Limb (tissue), 2 donors: ENCODE measurements at regions not wholly inside any gene's neighbourhood (a gene's known extent, or its start where the extent isn't known, plus 50 kb on each side); places are given as distances from the start of the nearest gene placed in this dataset.
A peak's percentile ranks its signal among the peaks of the same experiment; 100 is the strongest.

ENCODE experiments used
- DNase-seq, 2 donors: peaks; one replicate each; pipeline ENCODE4 v3.0.0-alpha.2; 2016; ENCODE audit errors: extremely low spot score in 2 of 2

DNA sequence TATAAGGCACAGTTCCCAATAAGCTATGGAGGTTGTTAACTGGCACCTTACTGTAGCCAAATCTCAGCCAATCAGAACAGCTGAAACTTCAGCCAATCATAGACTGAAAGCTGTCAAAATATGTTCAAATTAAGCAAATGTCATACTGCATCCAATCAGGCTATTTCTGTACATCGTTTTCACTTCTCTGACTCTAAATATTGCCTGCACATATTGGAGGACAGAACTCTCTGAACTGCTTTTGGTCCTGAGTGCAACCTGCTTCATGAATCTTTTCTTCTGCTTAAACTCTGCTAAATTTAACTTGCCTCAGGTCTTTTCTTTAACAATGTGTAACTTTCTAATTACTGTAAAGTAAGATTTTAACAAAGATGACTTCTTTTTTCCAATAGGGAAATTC is 1198.9 kb upstream of the PCDH7 start:
- DNase-seq: no peak

- DNase-seq: no peak
Measured at GRCh38 chr4:29536745-29537144, 1183.4 kb upstream of the PCDH7 start.

- no peak for DNase-seq
Measured at GRCh38 chr4:29538889-29539646, 1181.1 kb upstream of the PCDH7 start.

GRCh38 chr4:29540439-29541102 is 1179.6 kb upstream of the PCDH7 start:
- no peak for DNase-seq

DNA sequence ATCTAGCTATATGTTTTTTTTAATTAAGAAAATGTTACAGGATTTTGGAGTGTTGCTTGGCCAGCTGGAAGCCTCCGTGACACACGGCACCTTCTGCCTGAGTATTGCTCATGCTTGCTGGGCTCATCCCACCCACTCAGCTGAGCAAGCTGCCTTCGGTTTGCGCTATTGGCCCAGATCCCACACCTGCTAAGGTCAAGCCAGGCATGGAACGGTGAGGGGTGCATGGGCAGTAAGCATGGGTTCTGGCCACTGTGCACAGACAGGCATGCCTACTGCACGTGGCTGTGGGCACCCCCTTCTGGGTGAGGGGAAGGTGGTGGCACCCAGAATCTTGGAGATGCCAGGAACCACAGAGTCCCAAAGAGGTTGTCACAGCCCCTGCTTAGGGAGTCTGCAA is 1178.4 kb upstream of the PCDH7 start:
- no peak for DNase-seq

GRCh38 chr4:29549342-29549741 is 1170.8 kb upstream of the PCDH7 start:
- DNase-seq: no peak

- no peak for DNase-seq
Measured at GRCh38 chr4:29551821-29552220, 1168.3 kb upstream of the PCDH7 start.

DNA sequence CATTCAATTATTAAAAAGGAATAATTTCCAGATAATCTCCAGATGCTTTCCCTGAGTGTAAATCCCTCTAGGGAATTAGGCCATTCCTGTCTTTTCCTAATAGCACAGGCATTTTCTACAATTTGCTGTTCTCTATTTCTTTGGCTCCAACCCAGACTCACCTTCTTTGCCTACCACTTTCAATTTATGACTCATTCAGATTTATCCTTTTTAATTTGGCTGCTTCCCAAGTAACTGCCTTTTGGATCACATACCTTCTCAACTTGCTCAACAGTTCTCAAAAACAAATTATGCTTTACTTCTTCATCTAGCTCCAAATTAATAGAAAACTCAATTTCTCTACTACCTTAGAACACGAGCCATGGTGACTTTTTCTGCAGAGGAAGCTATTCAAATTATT is 1166.3 kb upstream of the PCDH7 start:
- no peak for DNase-seq

DNA sequence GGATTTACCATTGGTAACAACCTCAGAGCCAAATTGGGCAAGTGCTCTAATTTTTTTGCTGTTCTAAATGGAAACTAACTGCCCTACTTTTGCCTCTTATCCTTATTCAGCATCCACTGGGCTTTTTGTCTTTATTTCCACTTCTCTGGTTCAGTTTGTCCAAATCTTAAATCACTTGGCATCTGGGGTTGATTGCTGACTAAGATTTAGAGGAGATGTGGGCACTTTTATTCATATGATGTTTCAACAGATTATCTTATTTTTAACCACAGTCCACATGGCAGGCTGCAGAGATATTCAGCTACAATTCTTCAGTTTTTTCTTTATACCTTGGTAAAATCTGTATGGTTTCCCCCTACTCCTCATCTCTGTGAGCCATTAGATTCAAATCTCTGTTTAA is 1161.4 kb upstream of the PCDH7 start:
- no peak for DNase-seq

DNA sequence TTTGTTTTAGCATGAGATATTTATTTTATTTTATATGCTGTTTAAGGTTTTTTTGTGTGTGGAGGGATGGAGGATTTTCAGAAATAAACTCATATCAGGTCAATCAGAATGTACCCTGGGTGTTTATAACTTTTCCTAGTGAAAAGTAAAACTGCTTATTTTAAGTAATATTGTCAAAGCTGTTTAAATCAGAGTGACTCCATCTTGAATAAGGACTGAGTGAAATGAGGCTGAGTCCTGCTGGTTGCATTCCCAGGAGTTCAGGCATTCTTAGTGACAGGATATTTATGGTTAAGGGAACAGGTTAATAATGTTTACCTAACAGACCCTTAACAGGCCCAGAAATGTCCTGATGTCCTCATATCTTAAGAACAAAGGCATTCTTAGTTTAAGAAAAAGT is 1160.9 kb upstream of the PCDH7 start:
- no peak for DNase-seq

DNA sequence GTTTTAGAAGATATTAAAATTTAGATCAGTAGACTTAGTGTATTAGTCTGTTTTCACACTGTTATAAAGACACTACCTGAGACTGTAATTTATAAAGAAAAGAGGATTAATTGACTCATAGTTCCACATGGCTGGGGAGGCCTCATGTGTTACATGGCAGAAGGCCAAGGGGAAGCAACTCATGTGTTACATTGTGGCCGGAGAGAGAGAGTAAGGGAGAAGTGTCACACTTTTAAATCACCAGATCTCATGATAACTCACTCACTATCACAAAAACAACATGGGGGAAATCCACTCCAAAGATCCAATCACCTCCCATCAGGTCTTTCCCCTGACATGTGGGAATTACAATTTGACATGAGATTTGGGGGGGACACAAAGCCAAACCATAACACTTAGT is 1159.7 kb upstream of the PCDH7 start:
- no peak for DNase-seq

GRCh38 chr4:29565256-29565655 is 1154.9 kb upstream of the PCDH7 start:
- DNase-seq: no peak

GRCh38 chr4:29566371-29566770 is 1153.8 kb upstream of the PCDH7 start:
- no peak for DNase-seq

DNA sequence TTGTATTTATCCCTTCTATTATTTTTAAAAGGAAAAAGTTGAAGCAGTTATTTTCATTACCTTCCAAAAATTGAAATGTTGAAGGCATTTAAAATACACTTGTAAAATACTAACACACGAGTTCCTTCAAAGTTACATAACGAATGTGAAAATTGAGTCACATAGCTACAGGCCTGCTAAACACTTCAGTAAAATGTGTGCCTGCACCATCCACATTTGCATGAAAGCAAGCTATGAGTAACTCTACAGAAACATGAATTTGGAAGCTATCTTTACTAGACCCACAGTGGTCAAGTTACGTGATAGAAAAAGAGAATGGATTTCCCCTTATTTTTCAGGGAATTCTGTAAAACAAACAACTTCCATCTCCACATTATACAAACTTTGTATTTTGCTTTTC is 1148.8 kb upstream of the PCDH7 start:
- no peak for DNase-seq

GRCh38 chr4:29578329-29578728 is 1141.8 kb upstream of the PCDH7 start:
- peak in 1 of 2 donors; percentile 11 for DNase-seq

DNA sequence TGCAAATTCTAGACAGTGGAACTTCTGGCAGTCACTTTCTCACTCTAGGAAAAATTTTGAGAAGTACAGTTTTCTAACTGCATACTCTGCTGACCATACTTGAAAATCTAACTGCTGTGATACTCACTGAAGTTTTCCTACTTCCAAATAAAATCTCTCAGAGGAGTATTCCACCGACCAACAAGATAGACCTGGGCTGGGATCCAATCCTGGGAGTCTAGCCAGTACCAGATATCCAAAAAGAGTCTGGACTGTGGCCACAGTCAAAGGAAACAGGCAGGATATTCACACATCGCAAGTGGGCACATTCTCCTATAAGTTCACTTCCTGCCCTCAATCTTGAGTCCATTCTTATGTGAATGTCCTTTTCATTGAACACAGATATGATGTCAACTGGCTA is 1138.7 kb upstream of the PCDH7 start:
- peak; percentile 32 to 64 for DNase-seq

DNA sequence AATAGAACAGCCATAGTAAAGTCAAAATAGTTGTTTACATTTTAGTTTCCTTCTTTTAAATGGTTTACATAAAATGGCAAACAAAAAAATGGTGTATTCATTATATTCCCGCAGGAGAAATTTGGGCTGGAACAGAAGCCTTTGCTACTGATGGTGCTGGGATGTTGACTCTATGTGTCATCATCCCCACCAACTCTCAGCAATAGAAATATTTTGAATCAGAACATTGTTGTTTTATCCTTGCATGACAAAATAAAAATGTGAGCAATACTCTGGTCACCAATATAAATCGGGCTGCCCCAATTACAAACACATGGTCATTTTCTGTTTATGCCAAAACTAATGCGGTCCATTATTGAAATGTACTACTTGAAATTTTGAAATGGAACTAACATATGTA is 1131.6 kb upstream of the PCDH7 start:
- no peak for DNase-seq

DNA sequence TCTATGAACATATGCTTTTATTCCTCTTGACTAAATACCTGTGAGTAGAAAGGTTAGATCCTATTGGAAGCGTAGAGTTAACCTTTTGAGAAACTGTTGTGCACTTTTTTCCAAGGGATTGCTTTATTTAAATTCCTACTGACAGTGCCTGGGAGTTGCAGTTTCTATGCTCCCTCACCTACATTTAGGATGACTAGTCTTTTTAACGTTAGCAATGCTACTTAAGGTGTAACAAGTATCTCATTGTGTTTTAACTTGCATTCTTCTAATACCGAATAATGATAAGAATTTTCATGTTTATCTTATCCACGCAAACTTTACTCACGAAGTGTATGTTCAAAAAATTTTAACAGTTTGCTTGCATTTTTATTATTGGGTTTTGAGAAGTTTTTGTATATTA is 1123.9 kb upstream of the PCDH7 start:
- no peak for DNase-seq

GRCh38 chr4:29619168-29619567 is 1101.0 kb upstream of the PCDH7 start:
- no peak for DNase-seq

GRCh38 chr4:29632199-29632598 is 1088.0 kb upstream of the PCDH7 start:
- no peak for DNase-seq

DNA sequence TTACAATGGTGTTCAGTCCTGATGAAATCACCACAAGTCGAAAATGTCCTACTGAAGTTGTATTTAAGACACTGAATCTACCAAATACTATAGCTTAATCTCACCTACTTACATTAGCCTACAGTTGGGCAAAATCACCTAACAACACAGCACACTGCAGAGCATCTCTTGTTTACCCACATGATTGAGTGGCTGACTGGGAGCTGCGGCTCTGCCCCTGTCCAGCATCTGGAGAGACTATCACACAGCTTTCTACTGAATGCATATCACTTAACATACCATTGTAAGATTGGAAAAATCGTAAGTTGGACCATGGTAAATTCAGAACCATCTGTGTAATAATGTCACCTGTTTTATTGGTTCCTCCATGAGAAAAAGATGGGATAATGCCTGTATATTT is 1083.2 kb upstream of the PCDH7 start:
- no peak for DNase-seq

DNA sequence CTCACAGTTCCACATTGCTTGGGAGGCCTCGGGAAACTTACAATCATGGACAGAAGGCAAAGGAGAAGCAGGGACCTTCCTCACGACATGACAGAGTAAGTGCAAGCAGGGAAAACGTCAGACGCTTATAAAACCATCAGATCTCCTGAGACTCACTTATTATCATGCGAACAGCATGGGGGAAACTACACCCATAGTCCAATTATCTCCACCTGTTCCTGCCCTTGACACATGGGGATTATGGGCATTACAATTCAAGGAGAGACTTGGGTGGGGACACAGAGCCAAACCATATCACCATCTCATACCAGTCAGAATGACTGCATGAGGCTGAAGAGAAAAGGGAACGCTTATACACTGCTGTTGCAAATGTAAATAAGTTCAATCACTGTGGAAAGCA is 1066.9 kb upstream of the PCDH7 start:
- no peak for DNase-seq

DNA sequence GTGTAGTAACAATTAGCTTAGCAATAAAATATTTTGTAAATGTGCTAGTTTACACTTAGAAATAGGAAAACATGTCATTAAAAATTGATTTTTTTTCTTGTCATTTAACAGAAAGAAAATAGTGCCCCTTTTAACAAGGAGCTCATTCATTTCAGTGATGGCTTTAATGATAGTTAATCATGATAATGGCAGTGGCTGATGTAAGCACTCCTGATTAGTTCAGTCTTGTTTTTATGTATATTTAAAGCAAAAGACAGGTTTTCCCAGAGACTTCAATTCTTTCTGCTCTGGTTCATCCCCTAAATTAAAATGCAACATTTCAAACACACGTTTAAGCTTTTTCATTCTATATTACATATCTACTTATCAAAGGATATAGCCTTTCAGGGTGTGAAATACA is 1039.5 kb upstream of the PCDH7 start:
- DNase-seq: no peak
